SIG-M5 (cell line): ENCODE measurements at regions not wholly inside any gene's neighbourhood (a gene's known extent, or its start where the extent isn't known, plus 50 kb on each side); places are given as distances from the start of the nearest gene placed in this dataset.

ENCODE experiments used
- DNase-seq: peaks from one replicate; lab custom pipeline; 2025; lab: John Stamatoyannopoulos, UW

- DNase-seq, result no peak
Observed at GRCh38 chr2:173672573-173673340, 292.4 kb downstream of the SP3 start.

GRCh38 chr2:173673640-173674039 is 291.5 kb downstream of the SP3 start:
- no peak for DNase-seq

GRCh38 chr2:173676647-173677046 is 288.5 kb downstream of the SP3 start:
- no peak for DNase-seq

GRCh38 chr2:173678186-173678585 is 287.0 kb downstream of the SP3 start:
- no peak for DNase-seq

GRCh38 chr2:173680574-173680973 is 284.6 kb downstream of the SP3 start:
- DNase-seq, result no peak

- no peak for DNase-seq
Observed at GRCh38 chr2:173681881-173682650, 283.1 kb downstream of the SP3 start.

GRCh38 chr2:173684896-173685459 is 280.2 kb downstream of the SP3 start:
- no peak for DNase-seq

- no peak for DNase-seq
Observed at GRCh38 chr2:173690349-173690748, 274.8 kb downstream of the SP3 start.

GRCh38 chr2:173692068-173692467 is 273.1 kb downstream of the SP3 start:
- DNase-seq, result no peak

- DNase-seq, result no peak
Observed at GRCh38 chr2:173693044-173693589, 272.1 kb downstream of the SP3 start.

GRCh38 chr2:173696274-173696673 is 268.9 kb downstream of the SP3 start:
- no peak for DNase-seq

- DNase-seq, result no peak
Observed at GRCh38 chr2:173697929-173698328, 267.2 kb downstream of the SP3 start.

GRCh38 chr2:173705656-173706055 is 259.5 kb downstream of the SP3 start:
- DNase-seq, result no peak

GRCh38 chr2:173706936-173707335 is 258.2 kb downstream of the SP3 start:
- DNase-seq, result no peak

- DNase-seq, result no peak
Observed at GRCh38 chr2:173708806-173709205, 256.4 kb downstream of the SP3 start.

GRCh38 chr2:173711816-173712215 is 253.4 kb downstream of the SP3 start:
- DNase-seq, result no peak

- DNase-seq, result no peak
Observed at GRCh38 chr2:173713904-173714555, 251.1 kb downstream of the SP3 start.

GRCh38 chr2:173715441-173715840 is 249.7 kb downstream of the SP3 start:
- DNase-seq, result no peak

GRCh38 chr2:173716458-173717052 is 248.6 kb downstream of the SP3 start:
- no peak for DNase-seq

GRCh38 chr2:173719471-173719870 is 245.7 kb downstream of the SP3 start:
- no peak for DNase-seq

GRCh38 chr2:173720306-173720705 is 244.9 kb downstream of the SP3 start:
- no peak for DNase-seq

GRCh38 chr2:173734797-173735196 is 230.4 kb downstream of the SP3 start:
- no peak for DNase-seq
